ENCODE measurements at regions not wholly inside any gene's neighbourhood (a gene's known extent, or its start where the extent isn't known, plus 50 kb on each side); places are given as distances from the start of the nearest gene placed in this dataset.

DNA sequence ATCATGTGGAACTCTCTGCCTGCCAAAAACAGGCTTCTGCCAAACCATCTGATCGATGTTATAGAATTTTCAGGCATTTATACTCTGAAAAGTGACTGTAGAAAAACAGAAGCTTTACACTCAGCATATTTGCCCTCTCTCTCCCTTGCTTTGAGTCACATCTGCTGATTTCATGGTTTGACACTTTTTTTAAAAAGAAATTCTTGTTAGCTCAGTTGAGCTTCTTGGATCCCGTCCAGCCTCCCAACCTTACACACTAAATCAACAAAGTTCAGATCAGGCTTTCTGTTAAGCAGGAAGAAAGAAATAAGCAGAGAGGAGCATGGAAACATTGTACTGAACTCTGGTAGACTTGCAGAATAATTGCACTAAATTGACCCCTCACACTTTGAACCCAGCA is 193.6 kb upstream of the SEL1L start:
- H3K27me3 ChIP-seq (ENCODE audit: insufficient read depth) = no peaks in the 10 kb centered on the region
- H3K4me1 Mint-ChIP-seq = no peaks in the 10 kb centered on the region
- no peak overlapping the region for H3K27ac Mint-ChIP-seq
- no peak overlapping the region for H3K4me3 ChIP-seq
- H3K27me3 Mint-ChIP-seq (ENCODE audit: insufficient read depth, low read depth, poor library complexity) = no peaks in the 10 kb centered on the region
- ATAC-seq (no peak), DNase-seq (ENCODE audit: low spot score) (no peak)
- TF ChIP-seq POLR2AphosphoS5 (IDR thresholded peaks at IDR 0.05; ENCODE audit: low read depth) (no peak), STAT1 (IDR thresholded peaks at IDR 0.05; ENCODE audit: unreplicated experiment) (no peak)
- TF ChIP-seq, protein P1, sequence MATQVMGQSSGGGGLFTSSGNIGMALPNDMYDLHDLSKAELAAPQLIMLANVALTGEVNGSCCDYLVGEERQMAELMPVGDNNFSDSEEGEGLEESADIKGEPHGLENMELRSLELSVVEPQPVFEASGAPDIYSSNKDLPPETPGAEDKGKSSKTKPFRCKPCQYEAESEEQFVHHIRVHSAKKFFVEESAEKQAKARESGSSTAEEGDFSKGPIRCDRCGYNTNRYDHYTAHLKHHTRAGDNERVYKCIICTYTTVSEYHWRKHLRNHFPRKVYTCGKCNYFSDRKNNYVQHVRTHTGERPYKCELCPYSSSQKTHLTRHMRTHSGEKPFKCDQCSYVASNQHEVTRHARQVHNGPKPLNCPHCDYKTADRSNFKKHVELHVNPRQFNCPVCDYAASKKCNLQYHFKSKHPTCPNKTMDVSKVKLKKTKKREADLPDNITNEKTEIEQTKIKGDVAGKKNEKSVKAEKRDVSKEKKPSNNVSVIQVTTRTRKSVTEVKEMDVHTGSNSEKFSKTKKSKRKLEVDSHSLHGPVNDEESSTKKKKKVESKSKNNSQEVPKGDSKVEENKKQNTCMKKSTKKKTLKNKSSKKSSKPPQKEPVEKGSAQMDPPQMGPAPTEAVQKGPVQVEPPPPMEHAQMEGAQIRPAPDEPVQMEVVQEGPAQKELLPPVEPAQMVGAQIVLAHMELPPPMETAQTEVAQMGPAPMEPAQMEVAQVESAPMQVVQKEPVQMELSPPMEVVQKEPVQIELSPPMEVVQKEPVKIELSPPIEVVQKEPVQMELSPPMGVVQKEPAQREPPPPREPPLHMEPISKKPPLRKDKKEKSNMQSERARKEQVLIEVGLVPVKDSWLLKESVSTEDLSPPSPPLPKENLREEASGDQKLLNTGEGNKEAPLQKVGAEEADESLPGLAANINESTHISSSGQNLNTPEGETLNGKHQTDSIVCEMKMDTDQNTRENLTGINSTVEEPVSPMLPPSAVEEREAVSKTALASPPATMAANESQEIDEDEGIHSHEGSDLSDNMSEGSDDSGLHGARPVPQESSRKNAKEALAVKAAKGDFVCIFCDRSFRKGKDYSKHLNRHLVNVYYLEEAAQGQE (IDR thresholded peaks at IDR 0.05; ENCODE audit: unreplicated experiment) = no peak
- no peak overlapping the region for H3K27ac ChIP-seq (ENCODE audit: low read depth)
- no peak overlapping the region for H3K4me3 Mint-ChIP-seq
- H3F3A ChIP-seq (replicated peaks; ENCODE audit: low read depth) = no peaks in the 10 kb centered on the region
- no peaks in the 10 kb centered on the region for H4K20me1 ChIP-seq (replicated peaks; ENCODE audit: insufficient read depth)
- no peaks in the 10 kb centered on the region; the same call in 1 of the 2 replicates for H3K9me2 ChIP-seq (ENCODE audit: insufficient read depth)
- no peaks in the 10 kb centered on the region for H3K4me1 ChIP-seq (ENCODE audit: insufficient read depth)
- H3K4me2 ChIP-seq = no peak overlapping the region
- H3K36me3 Mint-ChIP-seq (ENCODE audit: low read depth) = peaks cover 2% of the 10 kb centered on the region; the same call in 2 of the 3 replicates
- no peaks in the 10 kb centered on the region for H3K36me3 ChIP-seq (ENCODE audit: insufficient read depth)
- peaks cover 80% of the 10 kb centered on the region for H3K9me3 Mint-ChIP-seq
- no peak overlapping the region for H2AFZ ChIP-seq
- H3K79me2 ChIP-seq (replicated peaks; ENCODE audit: insufficient read depth) = no peaks in the 10 kb centered on the region

DNA sequence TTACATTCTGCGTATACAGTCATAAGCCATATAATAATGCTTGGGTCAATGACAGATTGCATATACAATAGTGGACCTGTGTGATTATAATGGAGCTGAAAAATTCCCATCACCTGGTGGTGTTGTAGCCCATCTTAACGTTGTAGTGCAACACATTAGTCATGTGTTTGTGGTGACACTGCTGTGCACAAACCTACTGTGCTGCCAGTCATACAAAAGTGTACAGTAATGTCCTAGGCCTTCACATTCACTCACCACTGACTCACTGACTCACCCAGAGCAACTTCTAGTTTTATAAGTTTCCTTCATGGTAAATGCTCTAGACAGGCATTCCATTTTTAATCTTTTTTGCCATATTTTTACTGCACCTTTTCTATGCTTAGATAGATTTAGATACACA is 194.8 kb upstream of the SEL1L start:
- no peak overlapping the region for H3K27ac Mint-ChIP-seq
- TF ChIP-seq, protein P2, sequence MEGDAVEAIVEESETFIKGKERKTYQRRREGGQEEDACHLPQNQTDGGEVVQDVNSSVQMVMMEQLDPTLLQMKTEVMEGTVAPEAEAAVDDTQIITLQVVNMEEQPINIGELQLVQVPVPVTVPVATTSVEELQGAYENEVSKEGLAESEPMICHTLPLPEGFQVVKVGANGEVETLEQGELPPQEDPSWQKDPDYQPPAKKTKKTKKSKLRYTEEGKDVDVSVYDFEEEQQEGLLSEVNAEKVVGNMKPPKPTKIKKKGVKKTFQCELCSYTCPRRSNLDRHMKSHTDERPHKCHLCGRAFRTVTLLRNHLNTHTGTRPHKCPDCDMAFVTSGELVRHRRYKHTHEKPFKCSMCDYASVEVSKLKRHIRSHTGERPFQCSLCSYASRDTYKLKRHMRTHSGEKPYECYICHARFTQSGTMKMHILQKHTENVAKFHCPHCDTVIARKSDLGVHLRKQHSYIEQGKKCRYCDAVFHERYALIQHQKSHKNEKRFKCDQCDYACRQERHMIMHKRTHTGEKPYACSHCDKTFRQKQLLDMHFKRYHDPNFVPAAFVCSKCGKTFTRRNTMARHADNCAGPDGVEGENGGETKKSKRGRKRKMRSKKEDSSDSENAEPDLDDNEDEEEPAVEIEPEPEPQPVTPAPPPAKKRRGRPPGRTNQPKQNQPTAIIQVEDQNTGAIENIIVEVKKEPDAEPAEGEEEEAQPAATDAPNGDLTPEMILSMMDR (conservative IDR thresholded peaks at IDR 0.05; ENCODE audit: low read depth in 2 of 2) = no peak
- TF ChIP-seq JUNB (IDR thresholded peaks at IDR 0.05; ENCODE audit: unreplicated experiment) = no peak
- no peak for TF ChIP-seq CREB1 (CRISPR knock-in tag; IDR thresholded peaks at IDR 0.05; ENCODE audit: low read depth)
- no peak for TF ChIP-seq STAT1 (IDR thresholded peaks at IDR 0.05; ENCODE audit: unreplicated experiment)
- TF ChIP-seq, protein P3, sequence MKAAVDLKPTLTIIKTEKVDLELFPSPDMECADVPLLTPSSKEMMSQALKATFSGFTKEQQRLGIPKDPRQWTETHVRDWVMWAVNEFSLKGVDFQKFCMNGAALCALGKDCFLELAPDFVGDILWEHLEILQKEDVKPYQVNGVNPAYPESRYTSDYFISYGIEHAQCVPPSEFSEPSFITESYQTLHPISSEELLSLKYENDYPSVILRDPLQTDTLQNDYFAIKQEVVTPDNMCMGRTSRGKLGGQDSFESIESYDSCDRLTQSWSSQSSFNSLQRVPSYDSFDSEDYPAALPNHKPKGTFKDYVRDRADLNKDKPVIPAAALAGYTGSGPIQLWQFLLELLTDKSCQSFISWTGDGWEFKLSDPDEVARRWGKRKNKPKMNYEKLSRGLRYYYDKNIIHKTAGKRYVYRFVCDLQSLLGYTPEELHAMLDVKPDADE (IDR thresholded peaks at IDR 0.05) = no peak
- no peak for TF ChIP-seq POLR2AphosphoS5 (IDR thresholded peaks at IDR 0.05; ENCODE audit: low read depth)
- TF ChIP-seq, protein P1 (IDR thresholded peaks at IDR 0.05; ENCODE audit: unreplicated experiment) = no peak
- TF ChIP-seq EZH2 (IDR thresholded peaks at IDR 0.05; ENCODE audit: low read depth, unreplicated experiment) = no peak

More for the DNA sequence above, 194.8 kb upstream of the SEL1L start:
- ATAC-seq = no peak
- Histone ChIP-seq H3F3A (replicated peaks; ENCODE audit: low read depth) (no peaks in the 10 kb centered on the region), H3K4me2 (no peak overlapping the region), H3K27me3 (ENCODE audit: insufficient read depth) (no peaks in the 10 kb centered on the region), H3K79me2 (replicated peaks; ENCODE audit: insufficient read depth) (no peaks in the 10 kb centered on the region), H3K4me1 (ENCODE audit: insufficient read depth) (no peaks in the 10 kb centered on the region), H3K36me3 (ENCODE audit: insufficient read depth) (no peaks in the 10 kb centered on the region), H3K27ac (ENCODE audit: low read depth) (no peak overlapping the region), H2AFZ (no peak overlapping the region), H3K9me2 (ENCODE audit: insufficient read depth) (no peaks in the 10 kb centered on the region; the same call in 1 of the 2 replicates), H4K20me1 (replicated peaks; ENCODE audit: insufficient read depth) (no peaks in the 10 kb centered on the region), H3K4me3 (no peak overlapping the region)
- Mint-ChIP-seq H3K36me3 (ENCODE audit: low read depth) (peaks cover 2% of the 10 kb centered on the region; the same call in 1 of the 3 replicates), H3K4me1 (no peaks in the 10 kb centered on the region), H3K9me3 (peaks cover 79% of the 10 kb centered on the region), H3K4me3 (no peak overlapping the region), H3K27me3 (ENCODE audit: insufficient read depth, low read depth, poor library complexity) (no peaks in the 10 kb centered on the region)
- no peak for DNase-seq (ENCODE audit: low spot score)

Data from GM23338 (cell line).